GM23338 (cell line): ENCODE measurements at regions not wholly inside any gene's neighbourhood (a gene's known extent, or its start where the extent isn't known, plus 50 kb on each side); places are given as distances from the start of the nearest gene placed in this dataset.

Experiments
- ATAC-seq: fragments of 200-7000 bp; cut with Tn5 transposase; 3 replicates; pipeline ENCODE4 v1.9.1; 2020
- DNase-seq: peaks from one replicate; pipeline ENCODE4 v3.0.0-alpha.2; 2015; ENCODE audit warnings: low spot score
- H2AFZ ChIP-seq: fragments of 200-600 bp; sonication (generic); 2 replicates; pipeline ENCODE4 v1.8.0; 2016; ENCODE audit warnings: antibody characterized with exemption, mild to moderate bottlenecking, moderate library complexity
- H3F3A ChIP-seq: fragments of 200-600 bp; sonication (generic); replicated peaks from 2 replicates; pipeline ENCODE4 v1.8.0; 2017; ENCODE audit warnings: antibody characterized with exemption, mixed run types, low read depth
- H3K27ac ChIP-seq: fragments of 200-600 bp; sonication (generic); 2 replicates; pipeline ENCODE4 v1.6.1; 2016; ENCODE audit warnings: low read depth
- H3K27me3 ChIP-seq: fragments of 200-600 bp; sonication (generic); 2 replicates; pipeline ENCODE4 v1.8.0; 2016; ENCODE audit warnings: mild to moderate bottlenecking, mixed run types, moderate library complexity; ENCODE audit not compliant: insufficient read depth
- H3K36me3 ChIP-seq: fragments of 200-600 bp; sonication (generic); 2 replicates; pipeline ENCODE4 v1.8.0; 2016; ENCODE audit warnings: mild to moderate bottlenecking; ENCODE audit not compliant: insufficient read depth
- H3K4me1 ChIP-seq: fragments of 200-600 bp; sonication (generic); 2 replicates; pipeline ENCODE4 v1.8.0; 2016; ENCODE audit warnings: mild to moderate bottlenecking, moderate library complexity; ENCODE audit not compliant: insufficient read depth
- H3K4me2 ChIP-seq: fragments of 200-600 bp; sonication (generic); 2 replicates; pipeline ENCODE4 v1.7.1; 2017; ENCODE audit warnings: mixed run types
- H3K4me3 ChIP-seq: fragments of 200-600 bp; sonication (generic); 2 replicates; pipeline ENCODE4 v1.6.1; 2016; ENCODE audit warnings: mixed run types
- H3K79me2 ChIP-seq: fragments of 200-600 bp; sonication (generic); replicated peaks from 2 replicates; pipeline ENCODE4 v1.8.0; 2017; ENCODE audit warnings: mild to moderate bottlenecking; ENCODE audit not compliant: insufficient read depth
- H3K9me2 ChIP-seq: fragments of 200-600 bp; sonication (generic); 2 replicates; pipeline ENCODE4 v1.8.0; 2017; ENCODE audit not compliant: insufficient read depth
- H4K20me1 ChIP-seq: fragments of 200-600 bp; sonication (generic); replicated peaks from 2 replicates; pipeline ENCODE4 v1.8.0; 2017; ENCODE audit warnings: mild to moderate bottlenecking; ENCODE audit not compliant: insufficient read depth
- H3K27ac Mint-ChIP-seq: 2 replicates; pipeline ENCODE4 v1.8.0; 2020; ENCODE audit warnings: inconsistent platforms, mild to moderate bottlenecking, moderate library complexity, mixed read lengths
- H3K27me3 Mint-ChIP-seq: 3 replicates; pipeline ENCODE4 v1.8.0; 2022; ENCODE audit warnings: low read depth, mild to moderate bottlenecking, moderate library complexity, mixed read lengths, inconsistent platforms; ENCODE audit not compliant: insufficient read depth, poor library complexity
- H3K36me3 Mint-ChIP-seq: 3 replicates; pipeline ENCODE4 v1.8.0; 2021; ENCODE audit warnings: low read depth, mild to moderate bottlenecking, inconsistent platforms, moderate library complexity, mixed read lengths
- H3K4me1 Mint-ChIP-seq: 3 replicates; pipeline ENCODE4 v1.8.0; 2020; ENCODE audit warnings: mild to moderate bottlenecking, inconsistent platforms, mixed read lengths
- H3K4me3 Mint-ChIP-seq: 3 replicates; pipeline ENCODE4 v1.8.0; 2021; ENCODE audit warnings: moderate library complexity, mild to moderate bottlenecking, inconsistent platforms, mixed read lengths
- H3K9me3 Mint-ChIP-seq: 3 replicates; pipeline ENCODE4 v1.8.0; 2020; ENCODE audit warnings: moderate library complexity, mild to moderate bottlenecking, inconsistent platforms, mixed read lengths
- CREB1 ChIP-seq: fragments of 250-450 bp; sonication (Bioruptor Pico); IDR thresholded peaks from 2 replicates; pipeline ENCODE4 v1.5.0; 2020; ENCODE audit warnings: low read depth, mild to moderate bottlenecking, moderate library complexity
- CTCF ChIP-seq, 2 experiments: fragments of 200-600 bp in 1 of 2; sonication (generic) in 1 of 2; conservative IDR thresholded peaks; 2 replicates each; pipeline versions ENCODE4 v1.5.1 to v1.6.1; 2016 to 2017; ENCODE audit warnings: antibody characterized with exemption in 2 of 2, low read depth in 2 of 2, mild to moderate bottlenecking in 2 of 2, moderate library complexity in 1 of 2
- ETS1 ChIP-seq: IDR thresholded peaks from 2 replicates; pipeline ENCODE4 v1.6.1; 2016; ENCODE audit warnings: antibody characterized with exemption
- EZH2 ChIP-seq: fragments of 200-600 bp; sonication (generic); IDR thresholded peaks from one replicate; pipeline ENCODE4 v1.8.0; 2017; ENCODE audit warnings: antibody characterized with exemption, mild to moderate bottlenecking, low read depth; ENCODE audit not compliant: unreplicated experiment
- EZH2phosphoT487 ChIP-seq: fragments of 200-600 bp; sonication (generic); IDR thresholded peaks from one replicate; pipeline ENCODE4 v1.8.1; 2018; ENCODE audit warnings: antibody characterized with exemption; ENCODE audit not compliant: unreplicated experiment
- JUNB ChIP-seq: IDR thresholded peaks from one replicate; pipeline ENCODE4 v1.6.1; 2016; ENCODE audit warnings: antibody characterized with exemption; ENCODE audit not compliant: unreplicated experiment
- NANOG ChIP-seq: IDR thresholded peaks from 2 replicates; pipeline ENCODE4 v1.6.1; 2016; ENCODE audit warnings: antibody characterized with exemption, borderline replicate concordance
- POLR2AphosphoS5 ChIP-seq: IDR thresholded peaks from 2 replicates; pipeline ENCODE4 v1.6.1; 2016; ENCODE audit warnings: antibody characterized with exemption, low read depth
- REST ChIP-seq: IDR thresholded peaks from one replicate; pipeline ENCODE4 v1.6.1; 2018; ENCODE audit warnings: antibody characterized with exemption; ENCODE audit not compliant: unreplicated experiment
- STAT1 ChIP-seq: IDR thresholded peaks from one replicate; pipeline ENCODE4 v1.6.1; 2016; ENCODE audit warnings: antibody characterized with exemption; ENCODE audit not compliant: unreplicated experiment
- ZNF114 ChIP-seq: fragments of 250-450 bp; sonication (Bioruptor Pico); IDR thresholded peaks from 2 replicates; pipeline ENCODE4 v1.5.0; 2020; ENCODE audit warnings: mild to moderate bottlenecking, moderate library complexity
- ZNF331 ChIP-seq: fragments of 250-450 bp; sonication (Bioruptor Pico); IDR thresholded peaks from 2 replicates; pipeline ENCODE4 v1.5.0; 2020; ENCODE audit warnings: low read depth, mild to moderate bottlenecking, moderate library complexity
- ZNF462 ChIP-seq: fragments of 250-450 bp; sonication (Bioruptor Pico); IDR thresholded peaks from 2 replicates; pipeline ENCODE4 v1.5.0; 2020; ENCODE audit warnings: mild to moderate bottlenecking, moderate library complexity

- no peak overlapping the region for H3K27ac ChIP-seq
- no peaks in the 10 kb centered on the region for H3K4me1 ChIP-seq
- H3K4me2 ChIP-seq, result no peak overlapping the region
- no peaks in the 10 kb centered on the region for H3K27me3 Mint-ChIP-seq
- H3K36me3 Mint-ChIP-seq, result no peaks in the 10 kb centered on the region
- H3K4me3 ChIP-seq, result no peak overlapping the region
- TF ChIP-seq ZNF331 (CRISPR knock-in tag) (no peak), STAT1 (no peak), CREB1 (CRISPR knock-in tag) (no peak), ZNF462 (CRISPR knock-in tag) (no peak), JUNB (no peak), POLR2AphosphoS5 (no peak), NANOG (no peak), REST (no peak), ETS1 (no peak), EZH2 (no peak), ZNF114 (CRISPR knock-in tag) (no peak), EZH2phosphoT487 (no peak), CTCF (conservative IDR thresholded peaks at IDR 0.05; ENCODE audit: low read depth in 2 of 2) (no peak)
- no peaks in the 10 kb centered on the region for H3K27me3 ChIP-seq
- H3K4me1 Mint-ChIP-seq, result no peaks in the 10 kb centered on the region
- no peaks in the 10 kb centered on the region for H3F3A ChIP-seq
- no peak for ATAC-seq
- DNase-seq, result no peak
- no peak overlapping the region for H2AFZ ChIP-seq
- no peak overlapping the region for H3K4me3 Mint-ChIP-seq
- H3K79me2 ChIP-seq, result no peaks in the 10 kb centered on the region
- H3K27ac Mint-ChIP-seq, result no peak overlapping the region
- H3K9me3 Mint-ChIP-seq, result peaks cover 5% of the 10 kb centered on the region; the same call in 2 of the 3 replicates
- H3K36me3 ChIP-seq, result no peaks in the 10 kb centered on the region
- H3K9me2 ChIP-seq, result no peaks in the 10 kb centered on the region
- H4K20me1 ChIP-seq, result no peaks in the 10 kb centered on the region
These were observed 687.1 kb downstream of the KLHL13 start for GRCh38 chrX:117429501-117429900.
